ENCODE measurements at regions not wholly inside any gene's neighbourhood (a gene's known extent, or its start where the extent isn't known, plus 50 kb on each side); places are given as distances from the start of the nearest gene placed in this dataset.
A peak's percentile ranks its signal among the peaks of the same experiment; 100 is the strongest.
"Not testable (repeated sequence)": the region's sequence is repeated elsewhere in the genome, so short reads cannot be mapped to it uniquely, and the experiment has no call there.

GRCh38 chr2:195562570-195563566 is 94.2 kb upstream of the SLC39A10 start:
- H3K9me3 ChIP-seq (replicated peaks), result no peaks in the 10 kb centered on the region
- H3K4me3 ChIP-seq, result no peak overlapping the region
- peaks cover 13% of the 10 kb centered on the region for H3K4me1 ChIP-seq (replicated peaks)
- H3K27me3 ChIP-seq (replicated peaks), result no peaks in the 10 kb centered on the region
- DNase-seq (ENCODE audit: low read depth in 1 of 2, low spot score in 2 of 2), result no peak
- no peak overlapping the region for H3K27ac ChIP-seq
- H3K36me3 ChIP-seq, result no peaks in the 10 kb centered on the region

GRCh38 chr2:195561116-195561921 is 95.7 kb upstream of the SLC39A10 start:
- H3K27ac ChIP-seq, result peak overlapping the region; percentile 39; the same call in 1 of the 2 replicates
- no peaks in the 10 kb centered on the region for H3K27me3 ChIP-seq (replicated peaks)
- peaks cover 13% of the 10 kb centered on the region for H3K4me1 ChIP-seq (replicated peaks)
- no peak overlapping the region for H3K4me3 ChIP-seq
- H3K36me3 ChIP-seq, result no peaks in the 10 kb centered on the region
- no peaks in the 10 kb centered on the region for H3K9me3 ChIP-seq (replicated peaks)
- peak in 1 of 2 experiments; percentile 19 for DNase-seq (ENCODE audit: low read depth in 1 of 2, low spot score in 2 of 2)

GRCh38 chr2:195560209-195560895 is 96.7 kb upstream of the SLC39A10 start:
- H3K4me1 ChIP-seq (replicated peaks), result peaks cover 13% of the 10 kb centered on the region
- H3K27me3 ChIP-seq (replicated peaks), result no peaks in the 10 kb centered on the region
- no peaks in the 10 kb centered on the region for H3K36me3 ChIP-seq
- H3K4me3 ChIP-seq, result no peak overlapping the region
- H3K9me3 ChIP-seq (replicated peaks), result no peaks in the 10 kb centered on the region
- DNase-seq (ENCODE audit: low read depth in 1 of 2, low spot score in 2 of 2), result no peak
- no peak overlapping the region for H3K27ac ChIP-seq

GRCh38 chr2:195559431-195559914 is 97.6 kb upstream of the SLC39A10 start:
- H3K27me3 ChIP-seq (replicated peaks), result no peaks in the 10 kb centered on the region
- H3K27ac ChIP-seq, result no peak overlapping the region
- no peak overlapping the region for H3K4me3 ChIP-seq
- H3K9me3 ChIP-seq (replicated peaks), result no peaks in the 10 kb centered on the region
- peaks cover 13% of the 10 kb centered on the region for H3K4me1 ChIP-seq (replicated peaks)
- H3K36me3 ChIP-seq, result no peaks in the 10 kb centered on the region
- no peak for DNase-seq (ENCODE audit: low read depth in 1 of 2, low spot score in 2 of 2)

GRCh38 chr2:195555971-195556370 is 101.1 kb upstream of the SLC39A10 start:
- H3K4me3 ChIP-seq, result no peak overlapping the region
- H3K36me3 ChIP-seq, result no peaks in the 10 kb centered on the region
- H3K4me1 ChIP-seq (replicated peaks), result peaks cover 5% of the 10 kb centered on the region
- no peaks in the 10 kb centered on the region for H3K27me3 ChIP-seq (replicated peaks)
- no peak for DNase-seq (ENCODE audit: low read depth in 1 of 2, low spot score in 2 of 2)
- no peaks in the 10 kb centered on the region for H3K9me3 ChIP-seq (replicated peaks)
- H3K27ac ChIP-seq, result no peak overlapping the region

GRCh38 chr2:195552581-195552980 is 104.4 kb upstream of the SLC39A10 start:
- H3K36me3 ChIP-seq, result no peaks in the 10 kb centered on the region
- H3K27me3 ChIP-seq (replicated peaks), result no peaks in the 10 kb centered on the region
- H3K27ac ChIP-seq, result no peak overlapping the region
- H3K4me1 ChIP-seq (replicated peaks), result no peaks in the 10 kb centered on the region
- H3K9me3 ChIP-seq (replicated peaks), result no peaks in the 10 kb centered on the region
- no peak overlapping the region for H3K4me3 ChIP-seq
- DNase-seq (ENCODE audit: low read depth in 1 of 2, low spot score in 2 of 2), result no peak

- no peaks in the 10 kb centered on the region for H3K36me3 ChIP-seq
- H3K4me1 ChIP-seq (replicated peaks), result 0 out of 2 replicates have a peak, but pooled peaks cover 4% of the 10 kb centered on the region
- H3K4me3 ChIP-seq, result no peak overlapping the region
- H3K27me3 ChIP-seq (replicated peaks), result no peaks in the 10 kb centered on the region
- DNase-seq (ENCODE audit: low read depth in 1 of 2, low spot score in 2 of 2), result no peak
- H3K27ac ChIP-seq, result no peak overlapping the region
- no peaks in the 10 kb centered on the region for H3K9me3 ChIP-seq (replicated peaks)
These were observed 108.7 kb upstream of the SLC39A10 start for GRCh38 chr2:195548198-195548940.

GRCh38 chr2:195547268-195547840 is 109.7 kb upstream of the SLC39A10 start:
- H3K9me3 ChIP-seq (replicated peaks); H3K4me1 ChIP-seq (replicated peaks); DNase-seq (ENCODE audit: low read depth in 1 of 2, low spot score in 2 of 2); H3K27me3 ChIP-seq (replicated peaks); H3K36me3 ChIP-seq; H3K4me3 ChIP-seq; H3K27ac ChIP-seq: not testable (repeated sequence)

GRCh38 chr2:195545811-195546210 is 111.2 kb upstream of the SLC39A10 start:
- Histone ChIP-seq H3K27me3 (replicated peaks) (no peaks in the 10 kb centered on the region), H3K4me1 (replicated peaks) (0 out of 2 replicates have a peak, but pooled peaks cover 4% of the 10 kb centered on the region), H3K4me3 (no peak overlapping the region), H3K9me3 (replicated peaks) (no peaks in the 10 kb centered on the region), H3K27ac (no peak overlapping the region), H3K36me3 (no peaks in the 10 kb centered on the region)
- no peak for DNase-seq (ENCODE audit: low read depth in 1 of 2, low spot score in 2 of 2)

- no peak overlapping the region for H3K4me3 ChIP-seq
These were observed 112.8 kb upstream of the SLC39A10 start for GRCh38 chr2:195543902-195544894.

GRCh38 chr2:195543063-195543462 is 114.0 kb upstream of the SLC39A10 start:
- H3K9me3 ChIP-seq (replicated peaks), result no peaks in the 10 kb centered on the region
- H3K27me3 ChIP-seq (replicated peaks), result no peaks in the 10 kb centered on the region
- H3K4me3 ChIP-seq, result no peak overlapping the region
- 0 out of 2 replicates have a peak, but pooled peaks cover 4% of the 10 kb centered on the region for H3K4me1 ChIP-seq (replicated peaks)
- no peak for DNase-seq (ENCODE audit: low read depth in 1 of 2, low spot score in 2 of 2)
- H3K36me3 ChIP-seq, result no peaks in the 10 kb centered on the region
- H3K27ac ChIP-seq, result no peak overlapping the region

More at GRCh38 chr2:195543902-195544894, 112.8 kb upstream of the SLC39A10 start:
- Histone ChIP-seq H3K27me3 (replicated peaks) (no peaks in the 10 kb centered on the region), H3K27ac (no peak overlapping the region), H3K4me1 (replicated peaks) (0 out of 2 replicates have a peak, but pooled peaks cover 4% of the 10 kb centered on the region), H3K9me3 (replicated peaks) (no peaks in the 10 kb centered on the region), H3K36me3 (no peaks in the 10 kb centered on the region)
- DNase-seq (ENCODE audit: low read depth in 1 of 2, low spot score in 2 of 2), result peak in 1 of 2 experiments; percentile 52

All from SJSA1 (cell line).